ENCODE measurements at regions not wholly inside any gene's neighbourhood (a gene's known extent, or its start where the extent isn't known, plus 50 kb on each side); places are given as distances from the start of the nearest gene placed in this dataset.
"Not testable (repeated sequence)": the region's sequence is repeated elsewhere in the genome, so short reads cannot be mapped to it uniquely, and the experiment has no call there.

DNA sequence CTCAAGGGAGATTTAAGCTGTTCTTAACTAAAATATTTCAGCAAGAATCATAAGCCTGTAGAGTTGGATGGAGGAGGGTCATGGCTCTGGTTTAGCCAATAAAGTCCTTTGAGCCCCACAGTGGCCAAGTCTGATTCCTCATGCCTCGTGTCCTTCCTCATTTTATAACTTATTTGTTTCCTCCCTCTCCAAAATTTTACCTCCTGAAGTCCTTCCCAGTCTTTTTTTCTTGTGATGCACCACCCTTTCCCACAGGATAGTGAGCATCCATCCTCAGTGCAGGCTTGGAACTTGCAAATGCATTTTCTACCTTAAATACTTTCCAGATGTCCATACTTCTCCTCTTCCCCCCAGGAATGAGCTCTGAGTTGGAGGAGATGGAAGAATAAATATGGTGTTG, 162.7 kb upstream of the AGTR1 start:
- TF ChIP-seq, protein P1, sequence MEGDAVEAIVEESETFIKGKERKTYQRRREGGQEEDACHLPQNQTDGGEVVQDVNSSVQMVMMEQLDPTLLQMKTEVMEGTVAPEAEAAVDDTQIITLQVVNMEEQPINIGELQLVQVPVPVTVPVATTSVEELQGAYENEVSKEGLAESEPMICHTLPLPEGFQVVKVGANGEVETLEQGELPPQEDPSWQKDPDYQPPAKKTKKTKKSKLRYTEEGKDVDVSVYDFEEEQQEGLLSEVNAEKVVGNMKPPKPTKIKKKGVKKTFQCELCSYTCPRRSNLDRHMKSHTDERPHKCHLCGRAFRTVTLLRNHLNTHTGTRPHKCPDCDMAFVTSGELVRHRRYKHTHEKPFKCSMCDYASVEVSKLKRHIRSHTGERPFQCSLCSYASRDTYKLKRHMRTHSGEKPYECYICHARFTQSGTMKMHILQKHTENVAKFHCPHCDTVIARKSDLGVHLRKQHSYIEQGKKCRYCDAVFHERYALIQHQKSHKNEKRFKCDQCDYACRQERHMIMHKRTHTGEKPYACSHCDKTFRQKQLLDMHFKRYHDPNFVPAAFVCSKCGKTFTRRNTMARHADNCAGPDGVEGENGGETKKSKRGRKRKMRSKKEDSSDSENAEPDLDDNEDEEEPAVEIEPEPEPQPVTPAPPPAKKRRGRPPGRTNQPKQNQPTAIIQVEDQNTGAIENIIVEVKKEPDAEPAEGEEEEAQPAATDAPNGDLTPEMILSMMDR (IDR thresholded peaks at IDR 0.05; ENCODE audit: insufficient read depth, low read length): no peak
- no peak for DNase-seq (ENCODE audit: low read depth)
- H3K4me3 ChIP-seq (ENCODE audit: low read depth, low read length): no peak overlapping the region

DNA sequence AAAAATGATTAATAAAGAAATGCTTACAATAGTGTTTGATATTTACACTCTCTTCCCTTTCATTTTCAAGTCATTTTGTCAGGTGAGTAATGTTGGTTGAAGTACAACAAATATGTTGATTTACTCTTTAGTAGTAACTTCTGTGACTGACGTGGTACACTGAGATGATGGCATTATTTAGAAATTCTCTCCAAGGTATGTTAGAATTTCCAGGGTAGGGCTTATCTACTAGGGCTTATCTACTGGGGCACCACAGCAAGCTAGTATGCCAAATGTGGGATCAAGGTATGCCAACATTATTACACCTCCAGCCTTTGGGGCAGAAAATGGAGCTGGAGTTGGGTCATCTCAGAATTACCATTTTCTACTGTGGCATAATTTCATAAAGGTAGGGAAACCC, 157.4 kb upstream of the AGTR1 start:
- H3K4me3 ChIP-seq (ENCODE audit: low read depth, low read length): no peak overlapping the region
- DNase-seq (ENCODE audit: low read depth): no peak
- TF ChIP-seq, protein P1 (IDR thresholded peaks at IDR 0.05; ENCODE audit: insufficient read depth, low read length): no peak

DNA sequence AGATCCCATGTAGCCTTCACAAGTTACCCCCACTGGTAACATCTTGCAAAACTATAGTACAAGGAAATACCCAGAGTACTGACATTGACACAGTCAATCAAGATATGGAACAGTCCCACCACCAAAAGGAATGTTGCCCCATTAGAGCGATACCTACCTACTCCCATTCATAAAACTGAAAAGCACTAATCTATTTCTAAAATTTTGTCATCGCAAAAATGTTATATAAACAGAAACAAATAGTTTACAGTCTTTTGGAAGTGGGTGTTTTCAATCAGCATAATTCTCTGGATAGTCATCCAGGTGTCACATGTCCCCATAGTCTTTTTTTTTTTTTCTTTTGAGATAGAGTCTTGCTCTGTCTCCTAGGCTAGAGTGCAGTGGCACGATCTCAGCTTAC, 156.9 kb upstream of the AGTR1 start:
- DNase-seq (ENCODE audit: low read depth): no peak
- H3K4me3 ChIP-seq (ENCODE audit: low read depth, low read length): no peak overlapping the region
- TF ChIP-seq, protein P1 (IDR thresholded peaks at IDR 0.05; ENCODE audit: insufficient read depth, low read length): no peak

DNA sequence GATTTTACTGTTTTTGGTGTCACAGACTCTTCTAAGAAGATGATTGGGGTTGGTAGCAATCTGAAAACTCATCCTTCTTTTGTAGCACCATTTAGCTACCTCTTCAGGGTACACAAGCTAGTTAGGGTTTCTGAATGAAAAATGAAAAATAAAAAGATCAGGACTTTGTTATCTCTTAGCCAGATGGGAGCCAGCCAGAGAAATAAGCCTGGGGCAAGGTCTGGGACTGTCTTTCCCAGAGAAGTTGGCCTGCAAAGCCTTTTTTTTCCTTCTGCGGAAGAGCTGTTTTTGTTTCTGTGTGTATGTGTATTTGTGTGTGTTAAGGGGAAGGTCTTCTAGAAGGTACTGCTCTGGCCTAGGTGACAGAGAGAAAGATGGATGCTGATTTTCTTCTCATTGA, 150.7 kb upstream of the AGTR1 start:
- H3K4me3 ChIP-seq (ENCODE audit: low read depth, low read length): no peak overlapping the region
- TF ChIP-seq, protein P1 (IDR thresholded peaks at IDR 0.05; ENCODE audit: insufficient read depth, low read length): no peak
- no peak for DNase-seq (ENCODE audit: low read depth)

DNA sequence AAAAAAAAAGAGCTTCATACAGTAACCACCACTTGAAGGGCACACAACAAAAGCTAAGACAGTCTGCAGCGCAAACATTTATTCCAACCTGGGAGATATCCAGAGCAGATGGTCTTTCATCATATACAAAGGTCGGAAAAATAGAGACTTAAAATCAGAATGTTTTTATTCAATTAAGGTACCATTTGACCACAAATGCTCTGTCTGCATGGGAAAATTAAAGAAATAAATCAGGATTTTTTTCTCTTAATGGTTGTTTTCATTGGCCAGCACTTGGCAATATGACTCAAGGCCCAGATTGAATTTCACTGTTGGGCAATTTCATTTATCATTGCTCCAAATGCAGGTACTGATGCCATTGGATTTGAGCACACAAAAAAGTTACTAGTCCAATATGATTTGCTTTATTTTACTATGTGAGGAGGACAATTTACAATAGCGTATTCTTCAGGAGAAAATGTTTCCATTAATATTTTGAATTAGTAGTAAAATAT, 145.9 kb upstream of the AGTR1 start:
- TF ChIP-seq, protein P1 (IDR thresholded peaks at IDR 0.05; ENCODE audit: insufficient read depth, low read length): no peak
- H3K4me3 ChIP-seq (ENCODE audit: low read depth, low read length): no peak overlapping the region
- DNase-seq (ENCODE audit: low read depth): peak; percentile 36

DNA sequence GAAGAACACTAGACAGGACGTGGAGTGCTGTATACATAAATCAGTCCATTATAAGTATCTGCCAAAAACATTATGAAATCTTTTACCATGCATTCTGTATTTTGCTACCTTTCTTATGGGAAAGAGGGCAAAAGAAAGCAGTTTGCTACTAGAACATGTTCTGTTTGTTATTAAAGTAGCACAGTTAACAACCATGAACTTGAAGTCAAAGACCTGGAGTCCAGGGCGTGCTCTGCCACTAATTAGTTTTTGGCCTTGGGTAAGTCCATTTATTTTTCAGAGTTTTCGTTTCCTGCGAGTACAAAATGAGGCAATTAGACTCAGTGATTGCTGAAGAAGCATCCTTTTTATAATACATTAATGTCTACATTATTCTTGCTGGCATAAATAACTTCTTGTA, 143.3 kb upstream of the AGTR1 start:
- DNase-seq (ENCODE audit: low read depth): no peak
- no peak overlapping the region for H3K4me3 ChIP-seq (ENCODE audit: low read depth, low read length)
- TF ChIP-seq, protein P1 (IDR thresholded peaks at IDR 0.05; ENCODE audit: insufficient read depth, low read length): no peak

DNA sequence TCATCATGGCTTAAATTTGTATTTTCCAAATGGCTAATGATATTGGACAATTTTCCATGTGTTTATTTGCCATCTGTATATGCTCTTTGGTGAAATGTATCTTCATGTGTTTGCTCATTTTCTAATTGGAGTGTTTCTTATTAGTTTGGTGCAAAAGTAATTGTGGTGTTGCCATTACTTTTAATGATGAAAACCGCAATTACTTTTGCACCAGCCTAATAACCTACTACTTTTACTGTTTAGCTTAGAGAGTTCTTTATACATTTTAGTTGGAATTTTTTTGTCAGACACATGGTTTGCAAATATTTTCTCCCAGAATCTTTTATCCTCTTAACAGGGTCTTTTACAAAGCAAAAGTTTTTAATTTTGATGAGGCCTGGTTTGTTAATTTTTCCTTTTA, 141.0 kb upstream of the AGTR1 start:
- TF ChIP-seq, protein P1 (IDR thresholded peaks at IDR 0.05; ENCODE audit: insufficient read depth, low read length): no peak
- no peak overlapping the region for H3K4me3 ChIP-seq (ENCODE audit: low read depth, low read length)
- no peak for DNase-seq (ENCODE audit: low read depth)

DNA sequence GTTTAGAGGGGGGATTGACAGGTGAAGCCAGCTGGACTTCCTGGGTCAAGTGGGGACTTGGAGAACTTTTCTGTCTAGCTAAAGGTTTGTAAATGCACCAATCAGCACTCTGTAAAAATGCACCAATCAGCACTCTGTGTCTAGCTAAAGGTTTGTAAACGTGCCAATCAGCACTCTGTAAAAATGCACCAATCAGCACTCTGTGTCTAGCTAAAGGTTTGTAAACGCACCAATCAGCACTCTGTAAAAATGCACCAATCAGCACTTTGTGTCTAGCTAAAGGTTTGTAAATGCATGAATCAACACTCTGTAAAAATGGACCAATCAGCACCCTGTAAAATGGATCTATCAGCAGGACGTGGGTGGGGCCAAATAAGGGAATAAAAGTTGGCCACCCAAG, 120.1 kb upstream of the AGTR1 start:
- not testable (repeated sequence) for H3K4me3 ChIP-seq (ENCODE audit: low read depth, low read length); DNase-seq (ENCODE audit: low read depth)

Data from fibroblast of the aortic adventitia (primary cell).